Heart right ventricle (tissue), 16 donors: ENCODE measurements at regions not wholly inside any gene's neighbourhood (a gene's known extent, or its start where the extent isn't known, plus 50 kb on each side); places are given as distances from the start of the nearest gene placed in this dataset.

Experiments used
- ATAC-seq, 8 donors: fragments of 200-7000 bp; cut with Tn5 transposase; one replicate each; pipeline ENCODE4 v1.9.1; 2020; ENCODE audit warnings: mild to moderate bottlenecking in 8 of 8, moderate library complexity in 8 of 8, moderate number of reproducible peaks in 1 of 8
- DNase-seq, 2 donors: peaks; one replicate each; pipeline ENCODE4 v3.0.0-alpha.2; 2020
- H3K27ac ChIP-seq, 10 donors: fragments of 200-600 bp; sonication (generic) in 2 of 10; one replicate each; pipeline versions ENCODE4 v1.5.0 to v1.8.0; 2020 to 2022; ENCODE audit warnings: mild to moderate bottlenecking in 3 of 10
- H3K27me3 ChIP-seq, 7 donors: fragments of 200-600 bp; one replicate each; pipeline ENCODE4 v1.8.0; 2021 to 2022; ENCODE audit warnings: mild to moderate bottlenecking in 2 of 7
- H3K36me3 ChIP-seq, 9 donors: fragments of 200-600 bp; sonication (generic) in 1 of 9; one replicate each; pipeline versions ENCODE4 v1.5.0 to v1.8.0; 2020 to 2022; ENCODE audit warnings: mild to moderate bottlenecking in 2 of 9
- H3K4me1 ChIP-seq, 9 donors: fragments of 200-600 bp; sonication (generic) in 1 of 9; one replicate each; pipeline versions ENCODE4 v1.5.0 to v1.8.0; 2020 to 2022; ENCODE audit warnings: mild to moderate bottlenecking in 4 of 9
- H3K4me3 ChIP-seq, 10 donors: fragments of 200-600 bp; sonication (generic) in 2 of 10; one replicate each; pipeline versions ENCODE4 v1.5.0 to v1.8.0; 2020 to 2022; ENCODE audit warnings: mild to moderate bottlenecking in 7 of 10, moderate library complexity in 2 of 10
- H3K9me3 ChIP-seq, 11 donors: fragments of 200-600 bp in 10 of 11; sonication (generic) in 2 of 11; one replicate each; pipeline versions ENCODE4 v1.5.0 to v1.8.0; 2013 to 2022; ENCODE audit warnings: mild to moderate bottlenecking in 2 of 11, control low read depth in 1 of 11, moderate library complexity in 1 of 11
- WGBS, 2 donors: extraction: QIAGEN DNeasy Blood & Tissue Kit; methylation state at CpG; one replicate each; pipeline ENCODE4 v1.1.7; 2013; ENCODE audit warnings: inconsistent platforms in 1 of 2; 5-methylcytosine and 5-hydroxymethylcytosine counted together
- intact Hi-C, 10 donors: fragments of 100-400 bp; cut with DNase I; formaldehyde crosslinking; loops; one replicate each; pipeline versions ENCODE4 v1.11.1 to v1.14.2; 2022
- TF ChIP-seq, protein P1 (sequence below), 9 donors: fragments of 200-600 bp; sonication (generic) in 2 of 9; IDR thresholded peaks; one replicate each; pipeline versions ENCODE4 v1.5.0 to v1.8.0; 2021 to 2022; ENCODE audit warnings: antibody characterized with exemption in 9 of 9, mild to moderate bottlenecking in 5 of 9, moderate library complexity in 1 of 9
- donor health status: Arrhythmogenic right ventricular cardiomyopathy.
- donor health status: ischemic (EF 13 %, LVEDD 7.1; RV severe dilation, severe dysfunction).
- donor health status: healthy with polysubstance abuse.
- donor health status: DM: no; HTN: yes; CAD: no.
- donor health status: DM: no; HTN: no; CAD: no.
- donor health status: ischemic (EF 25% LVEDD 6.9; RV normal size, moderate dysfunction).
- donor health status: ischemic (EF 25% LVEDD 5.7; RV mildly dilated, moderate dysfunction).
- donor health status: healthy.
- donor health status: DM: yes; HTN: yes; CAD: no.
- donor health status: Ischemic cardiomyopathy.
- donor health status: ischemic (EF 35%, LVEDD 5.7; RV mildly dilated, moderate dysfunction).
- donor health status: nonischemic (EF 11% LVEDD 7.7; RV severe dilation, severe dysfunction).
- donor health status: DM: yes; HTN: yes; CAD: no.
- donor health status: PGD.
- donor health status: ischemic (EF 29% LVEDD 5.4; RV normal size, mild dysfunction).
- donor health status: nonischemic (EF 23%, LVEDD 6.1; RV moderate dilation, normal function).

DNA sequence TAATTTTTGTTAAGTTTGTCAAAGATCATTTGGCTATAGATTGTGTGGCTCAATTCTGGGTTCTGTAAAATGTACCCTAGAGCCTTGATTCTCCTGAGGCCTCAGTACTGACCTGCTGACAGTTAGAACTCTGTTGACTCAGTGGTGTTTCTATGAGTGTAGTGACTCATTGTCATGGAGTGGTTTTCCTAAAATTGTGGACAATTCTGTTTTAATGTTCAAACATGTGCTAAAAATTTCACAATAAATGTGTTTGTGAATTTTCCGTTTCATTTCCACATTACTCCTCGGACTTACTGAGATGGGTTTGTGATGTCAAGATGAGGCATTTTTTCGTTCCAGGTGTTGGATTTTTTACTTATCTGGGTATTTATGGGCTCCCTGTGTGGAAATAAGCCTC, 695.9 kb downstream of the TMEM121 start:
- TF ChIP-seq, protein P1, sequence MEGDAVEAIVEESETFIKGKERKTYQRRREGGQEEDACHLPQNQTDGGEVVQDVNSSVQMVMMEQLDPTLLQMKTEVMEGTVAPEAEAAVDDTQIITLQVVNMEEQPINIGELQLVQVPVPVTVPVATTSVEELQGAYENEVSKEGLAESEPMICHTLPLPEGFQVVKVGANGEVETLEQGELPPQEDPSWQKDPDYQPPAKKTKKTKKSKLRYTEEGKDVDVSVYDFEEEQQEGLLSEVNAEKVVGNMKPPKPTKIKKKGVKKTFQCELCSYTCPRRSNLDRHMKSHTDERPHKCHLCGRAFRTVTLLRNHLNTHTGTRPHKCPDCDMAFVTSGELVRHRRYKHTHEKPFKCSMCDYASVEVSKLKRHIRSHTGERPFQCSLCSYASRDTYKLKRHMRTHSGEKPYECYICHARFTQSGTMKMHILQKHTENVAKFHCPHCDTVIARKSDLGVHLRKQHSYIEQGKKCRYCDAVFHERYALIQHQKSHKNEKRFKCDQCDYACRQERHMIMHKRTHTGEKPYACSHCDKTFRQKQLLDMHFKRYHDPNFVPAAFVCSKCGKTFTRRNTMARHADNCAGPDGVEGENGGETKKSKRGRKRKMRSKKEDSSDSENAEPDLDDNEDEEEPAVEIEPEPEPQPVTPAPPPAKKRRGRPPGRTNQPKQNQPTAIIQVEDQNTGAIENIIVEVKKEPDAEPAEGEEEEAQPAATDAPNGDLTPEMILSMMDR (IDR thresholded peaks at IDR 0.05), result no peak
- intact Hi-C loops, result no loop called here
- H3K9me3 ChIP-seq, result no peaks in the 10 kb centered on the region
- H3K27ac ChIP-seq, result no peak overlapping the region
- 55 to 57% methylated on average over 3 of the region's 3 CpGs for WGBS, 2 donors
- H3K27me3 ChIP-seq, result peaks cover 0 to 50% (median 20%) of the 10 kb centered on the region in 7 donors
- ATAC-seq (no peak), DNase-seq (no peak)
- no peak overlapping the region for H3K4me3 ChIP-seq
- H3K36me3 ChIP-seq, result no peaks in the 10 kb centered on the region
- no peaks in the 10 kb centered on the region for H3K4me1 ChIP-seq

- no peak for ATAC-seq
- Histone ChIP-seq H3K4me3 (no peak overlapping the region), H3K27ac (no peak overlapping the region), H3K36me3 (no peaks in the 10 kb centered on the region), H3K27me3 (peaks cover 0 to 50% (median 20%) of the 10 kb centered on the region in 7 donors), H3K4me1 (no peaks in the 10 kb centered on the region), H3K9me3 (no peaks in the 10 kb centered on the region)
- 77 to 87% methylated on average over 3 of the region's 3 CpGs for WGBS, 2 donors
- intact Hi-C loops, result no loop called here
- no peak for DNase-seq
- TF ChIP-seq, protein P1 (IDR thresholded peaks at IDR 0.05), result no peak
These were observed 696.3 kb downstream of the TMEM121 start for GRCh38 chr14:106222731-106223130.

DNA sequence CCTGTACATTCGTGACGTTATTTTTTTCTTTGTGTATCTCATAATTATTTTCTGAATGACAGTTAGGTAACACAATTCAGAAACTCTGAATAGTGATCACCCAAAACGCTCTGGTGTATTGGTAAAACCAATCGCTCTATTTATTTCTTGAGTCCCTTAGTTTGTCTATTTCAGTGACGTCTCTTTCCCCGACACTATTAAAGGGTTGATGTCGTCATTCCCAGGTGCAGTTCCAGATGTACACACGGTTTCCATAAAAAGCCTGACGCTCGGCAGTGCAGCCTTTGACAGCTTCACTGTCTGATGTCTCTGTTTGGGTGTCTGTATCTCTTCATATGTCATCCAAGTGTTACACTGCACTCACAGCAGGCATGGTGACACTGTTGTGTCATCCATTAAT, 701.4 kb downstream of the TMEM121 start:
- DNase-seq (no peak), ATAC-seq (no peak)
- Histone ChIP-seq H3K4me1 (no peaks in the 10 kb centered on the region), H3K9me3 (no peaks in the 10 kb centered on the region), H3K27me3 (peaks cover 0 to 41% (median 19%) of the 10 kb centered on the region in 7 donors), H3K36me3 (no peaks in the 10 kb centered on the region), H3K4me3 (no peak overlapping the region), H3K27ac (no peak overlapping the region)
- TF ChIP-seq, protein P1 (IDR thresholded peaks at IDR 0.05), result no peak
- intact Hi-C loops, result no loop called here
- WGBS, 2 donors, result 59 to 60% methylated on average over 10 of the region's 10 CpGs

- WGBS, 2 donors, result 52 to 65% methylated on average over 6 of the region's 6 CpGs
- H3K36me3 ChIP-seq, result no peaks in the 10 kb centered on the region
- no peak overlapping the region for H3K27ac ChIP-seq
- H3K27me3 ChIP-seq, result peaks cover 0 to 37% (median 16%) of the 10 kb centered on the region in 7 donors
- no peaks in the 10 kb centered on the region for H3K4me1 ChIP-seq
- TF ChIP-seq, protein P1 (IDR thresholded peaks at IDR 0.05), result no peak
- no peak for DNase-seq
- no peaks in the 10 kb centered on the region for H3K9me3 ChIP-seq
- ATAC-seq, result no peak
- intact Hi-C loops, result no loop called here
- no peak overlapping the region for H3K4me3 ChIP-seq
These were observed 702.3 kb downstream of the TMEM121 start for GRCh38 chr14:106228541-106229158.
